Endothelial cell (in vitro differentiated cells): ENCODE measurements at regions not wholly inside any gene's neighbourhood (a gene's known extent, or its start where the extent isn't known, plus 50 kb on each side); places are given as distances from the start of the nearest gene placed in this dataset.
A peak's percentile ranks its signal among the peaks of the same experiment; 100 is the strongest.

Experiments used
- DNase-seq: peaks from one replicate; pipeline ENCODE4 v3.0.0; 2021; ENCODE audit warnings: low spot score
- H3K27ac Mint-ChIP-seq: one replicate; pipeline ENCODE4 v1.8.0; 2021; ENCODE audit warnings: mixed read lengths, inconsistent platforms; ENCODE audit not compliant: unreplicated experiment
- H3K27me3 Mint-ChIP-seq: one replicate; pipeline ENCODE4 v1.8.0; 2021; ENCODE audit warnings: mild to moderate bottlenecking, moderate library complexity, mixed read lengths, inconsistent platforms; ENCODE audit not compliant: unreplicated experiment
- H3K36me3 Mint-ChIP-seq: one replicate; pipeline ENCODE4 v1.8.0; 2021; ENCODE audit warnings: mild to moderate bottlenecking, low read depth, mixed read lengths, inconsistent platforms; ENCODE audit not compliant: unreplicated experiment
- H3K4me1 Mint-ChIP-seq: one replicate; pipeline ENCODE4 v1.8.0; 2021; ENCODE audit warnings: mild to moderate bottlenecking, mixed read lengths, inconsistent platforms; ENCODE audit not compliant: unreplicated experiment
- H3K4me3 Mint-ChIP-seq: one replicate; pipeline ENCODE4 v1.8.0; 2021; ENCODE audit warnings: mild to moderate bottlenecking, mixed read lengths, inconsistent platforms; ENCODE audit not compliant: unreplicated experiment
- H3K9me3 Mint-ChIP-seq: one replicate; pipeline ENCODE4 v1.8.0; 2021; ENCODE audit warnings: mixed read lengths, inconsistent platforms; ENCODE audit not compliant: unreplicated experiment
- CTCF ChIP-seq: fragments of 200-600 bp; sonication (generic); IDR thresholded peaks from one replicate; pipeline ENCODE4 v1.5.0; 2021; ENCODE audit warnings: antibody characterized with exemption; ENCODE audit not compliant: unreplicated experiment

GRCh38 chr9:129283291-129283691 lies 105.2 kb upstream of the IER5L start:
- DNase-seq: no peak
- peaks cover 4% of the 10 kb centered on the region for H3K36me3 Mint-ChIP-seq
- no peak for TF ChIP-seq CTCF
- peaks cover 13% of the 10 kb centered on the region for H3K27me3 Mint-ChIP-seq
- peaks cover 6% of the 10 kb centered on the region for H3K4me1 Mint-ChIP-seq
- H3K27ac Mint-ChIP-seq: no peak overlapping the region
- no peak overlapping the region for H3K4me3 Mint-ChIP-seq
- no peaks in the 10 kb centered on the region for H3K9me3 Mint-ChIP-seq

GRCh38 chr9:129282731-129283211 lies 104.7 kb upstream of the IER5L start:
- H3K27me3 Mint-ChIP-seq: peaks cover 12% of the 10 kb centered on the region

GRCh38 chr9:129282272-129282671 lies 104.2 kb upstream of the IER5L start:
- no peak for TF ChIP-seq CTCF
- DNase-seq: no peak
- peak overlapping the region; percentile 64 for H3K27ac Mint-ChIP-seq

More at GRCh38 chr9:129282731-129283211, 104.7 kb upstream of the IER5L start:
- H3K4me3 Mint-ChIP-seq: no peak overlapping the region
- DNase-seq: no peak
- no peak for TF ChIP-seq CTCF
- peaks cover 4% of the 10 kb centered on the region for H3K36me3 Mint-ChIP-seq
- no peaks in the 10 kb centered on the region for H3K9me3 Mint-ChIP-seq
- no peak overlapping the region for H3K27ac Mint-ChIP-seq
- H3K4me1 Mint-ChIP-seq: peaks cover 6% of the 10 kb centered on the region

GRCh38 chr9:129281506-129282145 lies 103.6 kb upstream of the IER5L start:
- Mint-ChIP-seq H3K36me3 (peaks cover 4% of the 10 kb centered on the region), H3K4me3 (no peak overlapping the region), H3K27me3 (peaks cover 10% of the 10 kb centered on the region), H3K9me3 (no peaks in the 10 kb centered on the region), H3K4me1 (peaks cover 12% of the 10 kb centered on the region), H3K27ac (no peak overlapping the region)
- TF ChIP-seq CTCF: no peak
- DNase-seq: no peak

More at GRCh38 chr9:129282272-129282671, 104.2 kb upstream of the IER5L start:
- Mint-ChIP-seq H3K9me3 (no peaks in the 10 kb centered on the region), H3K27me3 (peaks cover 8% of the 10 kb centered on the region), H3K4me1 (peaks cover 6% of the 10 kb centered on the region), H3K36me3 (peaks cover 4% of the 10 kb centered on the region), H3K4me3 (peak overlapping the region; percentile 74)

- H3K4me3 Mint-ChIP-seq: no peak overlapping the region
- H3K27ac Mint-ChIP-seq: no peak overlapping the region
- H3K4me1 Mint-ChIP-seq: peaks cover 16% of the 10 kb centered on the region
- no peaks in the 10 kb centered on the region for H3K36me3 Mint-ChIP-seq
- no peak for DNase-seq
- peaks cover 5% of the 10 kb centered on the region for H3K27me3 Mint-ChIP-seq
- H3K9me3 Mint-ChIP-seq: no peaks in the 10 kb centered on the region
- TF ChIP-seq CTCF: no peak
Measured at GRCh38 chr9:129280623-129281271, 102.7 kb upstream of the IER5L start.
